Spleen (tissue), 11 donors: ENCODE measurements at regions not wholly inside any gene's neighbourhood (a gene's known extent, or its start where the extent isn't known, plus 50 kb on each side); places are given as distances from the start of the nearest gene placed in this dataset.
A peak's percentile ranks its signal among the peaks of the same experiment; 100 is the strongest.

ENCODE experiments used
- DNase-seq: peaks from one replicate; pipeline ENCODE4 v3.0.0-alpha.2; 2020
- H3K27ac ChIP-seq, 8 donors: fragments of 200-600 bp; sonication (generic) in 7 of 8; 1 replicate in 4 of 8; 2 replicates in 4 of 8; pipeline versions ENCODE4 v1.5.0 to v1.8.0; 2016 to 2021; ENCODE audit warnings: inconsistent platforms in 4 of 8, mild to moderate bottlenecking in 4 of 8, moderate library complexity in 1 of 8
- H3K27me3 ChIP-seq, 7 donors: fragments of 200-600 bp; sonication (generic) in 6 of 7; replicated peaks in 1 of 7; 1 replicate in 4 of 7; 2 replicates in 3 of 7; pipeline versions ENCODE4 v1.5.0 to v1.8.0; 2016 to 2021; ENCODE audit warnings: inconsistent platforms in 3 of 7, mild to moderate bottlenecking in 1 of 7
- H3K36me3 ChIP-seq, 6 donors: fragments of 200-600 bp; sonication (generic) in 5 of 6; 1 replicate in 4 of 6; 2 replicates in 2 of 6; pipeline versions ENCODE4 v1.5.0 to v1.8.0; 2016 to 2021; ENCODE audit warnings: inconsistent platforms in 2 of 6
- H3K4me1 ChIP-seq, 6 donors: fragments of 200-600 bp; sonication (generic) in 5 of 6; 1 replicate in 3 of 6; 2 replicates in 3 of 6; pipeline versions ENCODE4 v1.5.0 to v1.8.0; 2016 to 2021; ENCODE audit warnings: inconsistent platforms in 3 of 6
- H3K4me3 ChIP-seq, 8 donors: fragments of 200-600 bp; sonication (generic) in 7 of 8; 1 replicate in 4 of 8; 2 replicates in 4 of 8; pipeline versions ENCODE4 v1.5.0 to v1.8.0; 2016 to 2021; ENCODE audit warnings: inconsistent platforms in 4 of 8, mild to moderate bottlenecking in 4 of 8, moderate library complexity in 2 of 8
- H3K9me3 ChIP-seq, 8 donors: fragments of 200-600 bp; sonication (generic) in 7 of 8; 1 replicate in 4 of 8; 2 replicates in 4 of 8; pipeline versions ENCODE4 v1.5.0 to v1.8.0; 2016 to 2021; ENCODE audit warnings: inconsistent platforms in 4 of 8
- POLR2A ChIP-seq, 3 donors: fragments of 450-650 bp; IDR thresholded peaks; one replicate each; pipeline ENCODE4 v1.5.1; 2017; ENCODE audit warnings: antibody characterized with exemption in 3 of 3, mild to moderate bottlenecking in 1 of 3
- POLR2AphosphoS5 ChIP-seq, 3 donors: sonication (generic); formaldehyde crosslinking; IDR thresholded peaks; one replicate each; pipeline ENCODE4 v1.5.1; 2017; ENCODE audit warnings: antibody characterized with exemption in 3 of 3
- WGBS, 5 donors: extraction: QIAGEN DNeasy Blood & Tissue Kit in 3 of 5; methylation state at CpG; one replicate each; pipeline versions ENCODE4 v1.1.5 to v1.1.7; 2013 to 2018; 5-methylcytosine and 5-hydroxymethylcytosine counted together
- intact Hi-C: fragments of 100-400 bp; cut with DNase I; formaldehyde crosslinking; loops from one replicate; pipeline ENCODE4 v1.15.0; 2023; ENCODE audit warnings: low total_unique reads
- TF ChIP-seq, protein P1 (sequence below), 11 experiments: fragments of 200-600 bp in 7 of 11; fragments of 450-650 bp in 4 of 11; sonication (generic) in 4 of 11; IDR thresholded peaks in 8 of 11; conservative IDR thresholded peaks in 3 of 11; 1 replicate in 7 of 11; 2 replicates in 4 of 11; pipeline versions ENCODE4 v1.4.0 to v1.8.0; 2016 to 2021; ENCODE audit warnings: antibody characterized with exemption in 11 of 11, inconsistent platforms in 4 of 11, mild to moderate bottlenecking in 1 of 11
- donor health status: healthy with polysubstance abuse.
- donor health status: DM: no; HTN: no; CAD: no; lungs with moderate emphysema.
- donor health status: DM: no; HTN: no; CAD: no.
- donor health status: Bipolar disorder and iron deficiency.
- donor health status: healthy.
- donor health status: DM: no; HTN: no; CAD: no.
- donor health status: DM: yes; HTN: yes; CAD: no.

GRCh38 chr12:124664395-124665111, 97.1 kb upstream of the NCOR2 start:
- Histone ChIP-seq H3K36me3 (no peaks in the 10 kb centered on the region), H3K9me3 (peaks cover 0 to 14% (median 8%) of the 10 kb centered on the region in 8 donors), H3K27ac (peak overlapping the region in 1 of 8 donors; percentile 63), H3K4me3 (no peak overlapping the region), H3K27me3 (no peaks in the 10 kb centered on the region), H3K4me1 (peaks cover 0 to 39% (median 11%) of the 10 kb centered on the region in 6 donors)
- intact Hi-C loops: no loop called here
- WGBS, 5 donors: 69 to 87% (median 71%) methylated on average over 6 of the region's 6 CpGs
- TF ChIP-seq, protein P1, sequence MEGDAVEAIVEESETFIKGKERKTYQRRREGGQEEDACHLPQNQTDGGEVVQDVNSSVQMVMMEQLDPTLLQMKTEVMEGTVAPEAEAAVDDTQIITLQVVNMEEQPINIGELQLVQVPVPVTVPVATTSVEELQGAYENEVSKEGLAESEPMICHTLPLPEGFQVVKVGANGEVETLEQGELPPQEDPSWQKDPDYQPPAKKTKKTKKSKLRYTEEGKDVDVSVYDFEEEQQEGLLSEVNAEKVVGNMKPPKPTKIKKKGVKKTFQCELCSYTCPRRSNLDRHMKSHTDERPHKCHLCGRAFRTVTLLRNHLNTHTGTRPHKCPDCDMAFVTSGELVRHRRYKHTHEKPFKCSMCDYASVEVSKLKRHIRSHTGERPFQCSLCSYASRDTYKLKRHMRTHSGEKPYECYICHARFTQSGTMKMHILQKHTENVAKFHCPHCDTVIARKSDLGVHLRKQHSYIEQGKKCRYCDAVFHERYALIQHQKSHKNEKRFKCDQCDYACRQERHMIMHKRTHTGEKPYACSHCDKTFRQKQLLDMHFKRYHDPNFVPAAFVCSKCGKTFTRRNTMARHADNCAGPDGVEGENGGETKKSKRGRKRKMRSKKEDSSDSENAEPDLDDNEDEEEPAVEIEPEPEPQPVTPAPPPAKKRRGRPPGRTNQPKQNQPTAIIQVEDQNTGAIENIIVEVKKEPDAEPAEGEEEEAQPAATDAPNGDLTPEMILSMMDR (IDR thresholded peaks at IDR 0.05 in 8 of 11, conservative IDR thresholded peaks at IDR 0.05 in 3 of 11): no peak
- no peak for TF ChIP-seq POLR2A (IDR thresholded peaks at IDR 0.05)
- TF ChIP-seq POLR2AphosphoS5 (IDR thresholded peaks at IDR 0.05): no peak
- no peak for DNase-seq

- WGBS, 5 donors: 75 to 95% (median 77%) methylated on average over 14 to 19 of the region's 19 CpGs
- no peak for DNase-seq
Measured at GRCh38 chr12:124663771-124664366, 96.5 kb upstream of the NCOR2 start.

GRCh38 chr12:124663206-124663605, 95.8 kb upstream of the NCOR2 start:
- intact Hi-C loops: no loop called here
- no peak for TF ChIP-seq POLR2A (IDR thresholded peaks at IDR 0.05)
- TF ChIP-seq, protein P1 (IDR thresholded peaks at IDR 0.05 in 8 of 11, conservative IDR thresholded peaks at IDR 0.05 in 3 of 11): no peak
- TF ChIP-seq POLR2AphosphoS5 (IDR thresholded peaks at IDR 0.05): no peak
- DNase-seq: no peak
- Histone ChIP-seq H3K27ac (peak overlapping the region in 6 of 8 donors; percentile 32 to 67 (median 56)), H3K4me3 (no peak overlapping the region), H3K36me3 (no peaks in the 10 kb centered on the region), H3K27me3 (no peaks in the 10 kb centered on the region), H3K9me3 (peaks cover 0 to 14% (median 8%) of the 10 kb centered on the region in 8 donors), H3K4me1 (peaks cover 0 to 38% (median 8%) of the 10 kb centered on the region in 6 donors)
- WGBS, 5 donors: 70 to 85% (median 72%) methylated on average over 7 of the region's 7 CpGs

More at GRCh38 chr12:124663771-124664366, 96.5 kb upstream of the NCOR2 start:
- H3K36me3 ChIP-seq: no peaks in the 10 kb centered on the region
- peaks cover 0 to 38% (median 10%) of the 10 kb centered on the region in 6 donors for H3K4me1 ChIP-seq
- no peak for TF ChIP-seq POLR2A (IDR thresholded peaks at IDR 0.05)
- TF ChIP-seq, protein P1 (IDR thresholded peaks at IDR 0.05 in 8 of 11, conservative IDR thresholded peaks at IDR 0.05 in 3 of 11): no peak
- H3K27me3 ChIP-seq: no peaks in the 10 kb centered on the region
- H3K9me3 ChIP-seq: peaks cover 0 to 14% (median 8%) of the 10 kb centered on the region in 8 donors
- intact Hi-C loops: no loop called here
- H3K27ac ChIP-seq: peak overlapping the region in 5 of 8 donors; percentile 34 to 67 (median 63)
- H3K4me3 ChIP-seq: no peak overlapping the region

DNA sequence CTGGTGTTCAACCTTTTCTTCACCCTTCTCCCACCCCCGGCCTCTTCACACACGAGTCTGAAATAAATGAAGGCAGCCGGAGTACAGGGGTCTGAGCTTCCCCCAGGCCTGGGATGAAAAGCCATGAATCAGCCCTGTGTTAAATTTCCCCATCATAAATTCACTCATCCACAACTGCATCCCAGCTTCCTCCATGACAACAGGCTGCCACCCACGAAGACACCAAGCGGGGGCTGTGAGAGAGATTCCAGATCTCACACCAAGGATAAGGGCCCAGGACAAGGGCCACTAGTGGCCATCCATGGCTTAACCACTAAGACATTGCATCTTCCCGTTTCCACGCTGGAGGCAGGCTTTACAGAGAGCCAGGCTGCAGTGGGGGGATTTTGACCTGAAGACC, 93.9 kb upstream of the NCOR2 start:
- Histone ChIP-seq H3K27me3 (no peaks in the 10 kb centered on the region), H3K36me3 (no peaks in the 10 kb centered on the region), H3K9me3 (peaks cover 0 to 4% (median under 1%) of the 10 kb centered on the region in 8 donors), H3K4me3 (no peak overlapping the region), H3K4me1 (peaks cover 0 to 43% (median 11%) of the 10 kb centered on the region in 6 donors), H3K27ac (no peak overlapping the region)
- DNase-seq: no peak
- WGBS, 5 donors: 79 to 89% (median 85%) methylated on average over 6 to 7 of the region's 7 CpGs
- TF ChIP-seq, protein P1 (IDR thresholded peaks at IDR 0.05 in 8 of 11, conservative IDR thresholded peaks at IDR 0.05 in 3 of 11): no peak
- no peak for TF ChIP-seq POLR2A (IDR thresholded peaks at IDR 0.05)
- TF ChIP-seq POLR2AphosphoS5 (IDR thresholded peaks at IDR 0.05): no peak
- intact Hi-C loops: no loop called here
